Type B pancreatic cell (in vitro differentiated cells): ENCODE measurements at regions not wholly inside any gene's neighbourhood (a gene's known extent, or its start where the extent isn't known, plus 50 kb on each side); places are given as distances from the start of the nearest gene placed in this dataset.

Experiments
- DNase-seq: peaks from one replicate; pipeline ENCODE4 v3.0.0; 2021; ENCODE audit warnings: mixed read lengths; ENCODE audit not compliant: unreplicated experiment; ENCODE audit errors: extremely low spot score
- H3K27ac Mint-ChIP-seq: 2 replicates; pipeline ENCODE4 v1.8.0; 2021; ENCODE audit warnings: mild to moderate bottlenecking, mixed read lengths
- H3K27me3 Mint-ChIP-seq: 2 replicates; pipeline ENCODE4 v1.8.0; 2021; ENCODE audit warnings: mixed read lengths
- H3K36me3 Mint-ChIP-seq: 2 replicates; pipeline ENCODE4 v1.8.0; 2021; ENCODE audit warnings: mixed read lengths
- H3K4me1 Mint-ChIP-seq: one replicate; pipeline ENCODE4 v1.8.0; 2021; ENCODE audit warnings: mixed read lengths; ENCODE audit not compliant: unreplicated experiment
- H3K4me3 Mint-ChIP-seq: 2 replicates; pipeline ENCODE4 v1.8.0; 2021; ENCODE audit warnings: mild to moderate bottlenecking, mixed read lengths
- H3K9me3 Mint-ChIP-seq: 2 replicates; pipeline ENCODE4 v1.8.0; 2021; ENCODE audit warnings: mixed read lengths
- TF ChIP-seq, protein P1 (sequence below): fragments of 200-600 bp; sonication (generic); conservative IDR thresholded peaks from 2 replicates; pipeline ENCODE4 v1.5.0; 2021; ENCODE audit warnings: antibody characterized with exemption, mild to moderate bottlenecking

DNA sequence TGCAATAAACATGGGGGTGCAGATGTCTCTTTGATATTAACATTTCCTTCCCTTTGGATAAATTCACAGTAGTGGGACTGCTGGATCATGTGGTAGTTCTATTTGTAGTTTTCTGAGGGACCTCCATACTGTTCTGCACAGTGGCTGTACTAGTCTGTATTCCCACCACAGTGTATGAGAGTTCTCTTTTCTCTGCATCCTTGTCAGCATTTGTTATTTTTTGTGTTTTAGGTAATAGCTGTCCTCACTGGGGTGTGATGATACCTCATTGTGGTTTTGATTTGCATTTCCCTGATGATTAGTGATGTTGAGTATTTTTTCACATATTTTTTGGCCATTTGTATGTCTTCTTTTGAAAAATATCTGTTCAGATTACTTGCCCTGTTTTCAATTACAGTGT, 562.5 kb downstream of the CSNK1G3 start:
- Mint-ChIP-seq H3K9me3 (peaks cover 6% of the 10 kb centered on the region), H3K27me3 (peaks cover 3% of the 10 kb centered on the region), H3K27ac (no peak overlapping the region), H3K4me3 (no peak overlapping the region), H3K36me3 (no peaks in the 10 kb centered on the region), H3K4me1 (no peaks in the 10 kb centered on the region)
- no peak for DNase-seq
- TF ChIP-seq, protein P1, sequence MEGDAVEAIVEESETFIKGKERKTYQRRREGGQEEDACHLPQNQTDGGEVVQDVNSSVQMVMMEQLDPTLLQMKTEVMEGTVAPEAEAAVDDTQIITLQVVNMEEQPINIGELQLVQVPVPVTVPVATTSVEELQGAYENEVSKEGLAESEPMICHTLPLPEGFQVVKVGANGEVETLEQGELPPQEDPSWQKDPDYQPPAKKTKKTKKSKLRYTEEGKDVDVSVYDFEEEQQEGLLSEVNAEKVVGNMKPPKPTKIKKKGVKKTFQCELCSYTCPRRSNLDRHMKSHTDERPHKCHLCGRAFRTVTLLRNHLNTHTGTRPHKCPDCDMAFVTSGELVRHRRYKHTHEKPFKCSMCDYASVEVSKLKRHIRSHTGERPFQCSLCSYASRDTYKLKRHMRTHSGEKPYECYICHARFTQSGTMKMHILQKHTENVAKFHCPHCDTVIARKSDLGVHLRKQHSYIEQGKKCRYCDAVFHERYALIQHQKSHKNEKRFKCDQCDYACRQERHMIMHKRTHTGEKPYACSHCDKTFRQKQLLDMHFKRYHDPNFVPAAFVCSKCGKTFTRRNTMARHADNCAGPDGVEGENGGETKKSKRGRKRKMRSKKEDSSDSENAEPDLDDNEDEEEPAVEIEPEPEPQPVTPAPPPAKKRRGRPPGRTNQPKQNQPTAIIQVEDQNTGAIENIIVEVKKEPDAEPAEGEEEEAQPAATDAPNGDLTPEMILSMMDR, result no peak

DNA sequence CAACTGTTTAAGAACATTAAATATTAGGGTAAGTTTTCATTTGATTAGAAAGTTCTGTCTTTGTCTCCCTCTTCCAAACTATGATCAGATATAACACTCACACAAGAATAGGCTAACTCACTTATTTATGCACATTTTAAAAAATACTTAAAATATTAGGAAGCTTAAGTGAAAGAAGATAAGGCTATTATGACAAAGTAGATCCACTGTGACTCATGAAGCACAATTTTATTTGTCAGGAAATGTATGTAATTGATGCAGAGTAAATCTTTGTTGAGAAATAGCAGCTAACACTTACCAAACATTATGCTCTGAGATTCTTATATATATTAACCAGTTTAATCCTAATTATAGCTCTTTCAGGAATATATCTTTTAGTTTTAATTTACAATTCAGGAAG, 560.6 kb downstream of the CSNK1G3 start:
- no peaks in the 10 kb centered on the region for H3K36me3 Mint-ChIP-seq
- no peak overlapping the region for H3K4me3 Mint-ChIP-seq
- no peaks in the 10 kb centered on the region for H3K4me1 Mint-ChIP-seq
- TF ChIP-seq, protein P1, result no peak
- no peaks in the 10 kb centered on the region for H3K9me3 Mint-ChIP-seq
- H3K27ac Mint-ChIP-seq, result no peak overlapping the region
- peaks cover 3% of the 10 kb centered on the region for H3K27me3 Mint-ChIP-seq
- no peak for DNase-seq

DNA sequence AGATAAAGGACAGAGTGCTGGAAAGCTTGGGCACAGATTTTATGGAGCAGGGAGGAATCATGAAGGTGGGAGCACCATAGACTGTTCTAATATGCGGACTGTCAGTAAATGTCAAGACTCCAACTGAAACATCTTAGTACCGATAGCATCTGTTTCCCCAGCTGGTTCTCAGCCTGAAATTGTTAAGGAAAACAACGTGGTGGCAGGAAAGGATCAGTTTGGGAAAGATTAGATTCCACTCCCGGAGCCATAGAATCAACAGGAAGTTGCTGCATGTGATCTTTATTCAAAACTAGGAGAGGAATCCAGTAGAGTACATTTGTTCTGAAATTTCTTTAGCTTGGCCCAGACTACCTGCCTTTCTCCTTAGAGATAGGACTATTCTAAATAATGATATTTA, 559.1 kb downstream of the CSNK1G3 start:
- Mint-ChIP-seq H3K27ac (no peak overlapping the region), H3K27me3 (peaks cover 3% of the 10 kb centered on the region), H3K9me3 (no peaks in the 10 kb centered on the region), H3K4me1 (peaks cover 7% of the 10 kb centered on the region), H3K4me3 (no peak overlapping the region), H3K36me3 (no peaks in the 10 kb centered on the region)
- no peak for DNase-seq
- TF ChIP-seq, protein P1, result no peak

DNA sequence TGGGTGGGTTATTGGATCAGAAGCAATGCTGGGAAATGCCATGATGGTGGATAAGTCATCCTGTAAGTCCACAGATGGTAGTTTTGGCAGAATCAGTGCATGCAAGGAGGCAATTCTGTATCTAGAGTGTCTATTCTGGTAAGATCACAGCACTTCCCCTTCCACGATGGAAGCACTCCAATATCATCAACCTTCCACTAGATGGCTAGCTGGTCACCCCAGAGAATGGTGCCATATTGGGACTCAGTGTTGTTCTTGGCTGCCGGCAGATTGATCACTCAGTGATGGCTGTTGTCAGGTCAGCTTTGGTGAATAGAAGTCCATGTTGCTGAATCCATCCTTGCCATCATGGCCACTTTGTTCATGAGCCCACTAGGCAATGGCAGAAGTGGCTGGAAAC, 553.5 kb downstream of the CSNK1G3 start:
- Mint-ChIP-seq H3K27me3 (no peaks in the 10 kb centered on the region), H3K27ac (no peak overlapping the region), H3K4me1 (peaks cover 22% of the 10 kb centered on the region), H3K36me3 (no peaks in the 10 kb centered on the region), H3K9me3 (peaks cover 4% of the 10 kb centered on the region), H3K4me3 (no peak overlapping the region)
- DNase-seq, result no peak
- TF ChIP-seq, protein P1, result no peak

DNA sequence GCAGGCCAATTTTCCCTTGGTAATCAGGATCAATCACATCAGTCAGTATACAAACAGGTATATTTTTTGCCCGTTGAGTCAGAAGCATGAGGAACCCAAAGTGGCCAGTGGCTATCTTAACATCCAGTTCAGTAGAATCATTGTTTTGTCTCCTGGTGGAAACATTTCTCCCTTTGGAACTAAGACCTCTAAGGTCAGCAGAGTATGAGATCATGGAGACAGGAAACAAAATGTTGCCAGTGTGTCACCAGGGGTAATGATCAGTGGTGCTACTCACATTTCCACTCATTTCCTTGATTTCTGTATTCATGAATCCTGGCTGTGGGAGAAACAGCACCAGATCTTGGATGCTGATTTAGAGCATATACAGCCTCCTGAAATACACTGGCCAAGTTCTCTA, 553.0 kb downstream of the CSNK1G3 start:
- TF ChIP-seq, protein P1, result no peak
- no peak overlapping the region for H3K27ac Mint-ChIP-seq
- no peaks in the 10 kb centered on the region for H3K36me3 Mint-ChIP-seq
- H3K4me3 Mint-ChIP-seq, result no peak overlapping the region
- H3K9me3 Mint-ChIP-seq, result peaks cover 4% of the 10 kb centered on the region
- peaks cover 27% of the 10 kb centered on the region for H3K4me1 Mint-ChIP-seq
- H3K27me3 Mint-ChIP-seq, result no peaks in the 10 kb centered on the region
- DNase-seq, result no peak

DNA sequence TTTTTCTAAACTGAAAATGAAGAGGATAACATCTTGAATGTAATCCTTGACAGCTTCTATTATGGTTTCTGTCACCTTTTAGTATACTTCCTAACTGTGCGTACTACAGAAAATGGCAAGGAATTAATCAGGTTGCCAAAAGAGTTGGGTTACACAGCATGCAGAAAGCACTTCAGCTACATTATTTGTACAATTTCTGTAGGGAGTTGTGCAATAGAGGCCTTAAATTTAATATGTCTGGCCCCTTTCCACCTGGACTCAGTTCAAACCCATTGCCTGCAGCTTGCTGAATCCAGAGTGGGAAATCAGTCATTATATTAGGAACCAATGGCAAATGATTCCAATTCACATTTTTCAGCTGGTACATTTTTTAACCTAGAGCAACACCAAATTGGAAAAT, 549.7 kb downstream of the CSNK1G3 start:
- no peak overlapping the region for H3K27ac Mint-ChIP-seq
- peaks cover 51% of the 10 kb centered on the region for H3K4me1 Mint-ChIP-seq
- DNase-seq, result no peak
- peaks cover 7% of the 10 kb centered on the region for H3K27me3 Mint-ChIP-seq
- H3K9me3 Mint-ChIP-seq, result peaks cover 4% of the 10 kb centered on the region
- TF ChIP-seq, protein P1, result no peak
- H3K36me3 Mint-ChIP-seq, result no peaks in the 10 kb centered on the region
- no peak overlapping the region for H3K4me3 Mint-ChIP-seq
